H9 (cell line): ENCODE measurements at regions not wholly inside any gene's neighbourhood (a gene's known extent, or its start where the extent isn't known, plus 50 kb on each side); places are given as distances from the start of the nearest gene placed in this dataset.

ENCODE experiments used
- DNase-seq: peaks from one replicate; pipeline ENCODE4 v3.0.0-alpha.2; 2017
- H2AFZ ChIP-seq: one replicate; pipeline ENCODE4 v1.6.1; 2013; ENCODE audit warnings: mild to moderate bottlenecking, low read length, control low read depth, moderate library complexity
- H2AK5ac ChIP-seq: 2 replicates; pipeline ENCODE4 v1.6.1; 2013; ENCODE audit warnings: low read length, control low read depth, mixed read lengths; ENCODE audit not compliant: insufficient read length
- H2BK120ac ChIP-seq: one replicate; pipeline ENCODE4 v1.6.1; 2013; ENCODE audit warnings: low read depth, mild to moderate bottlenecking, low read length, control low read depth, inconsistent platforms; ENCODE audit not compliant: poor library complexity, severe bottlenecking
- H2BK12ac ChIP-seq: 2 replicates; pipeline ENCODE4 v1.6.1; 2013; ENCODE audit warnings: low read length, control low read depth, mixed read lengths, low read depth; ENCODE audit not compliant: insufficient read length
- H2BK15ac ChIP-seq: 2 replicates; pipeline ENCODE4 v1.6.1; 2013; ENCODE audit warnings: low read depth, low read length, control low read depth
- H2BK20ac ChIP-seq: one replicate; pipeline ENCODE4 v1.6.1; 2013; ENCODE audit warnings: low read depth, mild to moderate bottlenecking, low read length, control low read depth, inconsistent platforms; ENCODE audit not compliant: poor library complexity, severe bottlenecking
- H2BK5ac ChIP-seq: 2 replicates; pipeline ENCODE4 v1.6.1; 2013; ENCODE audit warnings: low read length, control low read depth, mixed read lengths; ENCODE audit not compliant: insufficient read length
- H3K14ac ChIP-seq: 2 replicates; pipeline ENCODE4 v1.6.1; 2013; ENCODE audit warnings: low read length, control low read depth; ENCODE audit not compliant: insufficient read depth
- H3K18ac ChIP-seq: 2 replicates; pipeline ENCODE4 v1.6.1; 2013; ENCODE audit warnings: low read depth, mild to moderate bottlenecking, mixed read lengths, low read length, control low read depth; ENCODE audit not compliant: insufficient read length
- H3K23ac ChIP-seq: 2 replicates; pipeline ENCODE4 v1.6.1; 2013; ENCODE audit warnings: low read length, control low read depth, mixed read lengths, low read depth; ENCODE audit not compliant: insufficient read length
- H3K23me2 ChIP-seq: 2 replicates; pipeline ENCODE4 v1.6.1; 2013; ENCODE audit warnings: low read depth, mild to moderate bottlenecking, mixed read lengths, low read length, control low read depth; ENCODE audit not compliant: insufficient read length, poor library complexity, severe bottlenecking
- H3K27ac ChIP-seq: 2 replicates; pipeline ENCODE4 v1.5.1; 2013; ENCODE audit warnings: low read length, control low read depth, mixed read lengths, low read depth; ENCODE audit not compliant: insufficient read length
- H3K27me3 ChIP-seq: 2 replicates; pipeline ENCODE4 v1.6.1; 2013; ENCODE audit warnings: low read length, control low read depth, inconsistent platforms; ENCODE audit not compliant: insufficient read depth
- H3K4ac ChIP-seq: 2 replicates; pipeline ENCODE4 v1.6.1; 2013; ENCODE audit warnings: low read depth, mild to moderate bottlenecking, control low read depth, inconsistent platforms, low read length, moderate library complexity
- H3K4me1 ChIP-seq: 2 replicates; pipeline ENCODE4 v1.6.1; 2013; ENCODE audit warnings: low read length, control low read depth, inconsistent platforms; ENCODE audit not compliant: insufficient read depth
- H3K4me2 ChIP-seq: 2 replicates; pipeline ENCODE4 v1.6.1; 2013; ENCODE audit warnings: low read length, control low read depth, mixed read lengths; ENCODE audit not compliant: insufficient read length, insufficient read depth
- H3K56ac ChIP-seq: 2 replicates; pipeline ENCODE4 v1.6.1; 2013; ENCODE audit warnings: low read depth, mild to moderate bottlenecking, mixed read lengths, low read length, control low read depth; ENCODE audit not compliant: insufficient read length
- H3K79me1 ChIP-seq: 2 replicates; pipeline ENCODE4 v1.6.1; 2013; ENCODE audit warnings: low read depth, mild to moderate bottlenecking, moderate library complexity, low read length, control low read depth, inconsistent platforms; ENCODE audit not compliant: insufficient read depth, poor library complexity, severe bottlenecking
- H3K79me2 ChIP-seq: 2 replicates; pipeline ENCODE4 v1.6.1; 2013; ENCODE audit warnings: low read length, control low read depth, inconsistent platforms; ENCODE audit not compliant: insufficient read depth
- H3K9ac ChIP-seq: 2 replicates; pipeline ENCODE4 v1.6.1; 2013; ENCODE audit warnings: low read length, control low read depth, mixed read lengths; ENCODE audit not compliant: insufficient read length; ENCODE audit errors: extremely low read depth
- H3K9me3 ChIP-seq: one replicate; pipeline ENCODE4 v1.6.1; 2013; ENCODE audit warnings: low read depth, low read length, inconsistent platforms; ENCODE audit not compliant: control insufficient read depth
- H3T11ph ChIP-seq: one replicate; pipeline ENCODE4 v1.6.1; 2013; ENCODE audit warnings: mild to moderate bottlenecking, low read length, control low read depth, inconsistent platforms
- H4K20me1 ChIP-seq: one replicate; pipeline ENCODE4 v1.6.1; 2013; ENCODE audit not compliant: control insufficient read depth, insufficient read length, insufficient read depth
- H4K5ac ChIP-seq: 2 replicates; pipeline ENCODE4 v1.6.1; 2013; ENCODE audit warnings: low read depth, mild to moderate bottlenecking, mixed read lengths, low read length, control low read depth; ENCODE audit not compliant: insufficient read length
- H4K8ac ChIP-seq: replicated peaks from 2 replicates; pipeline ENCODE4 v1.6.1; 2013; ENCODE audit warnings: low read length, control low read depth, mixed read lengths, low read depth; ENCODE audit not compliant: insufficient read length
- H4K91ac ChIP-seq: 2 replicates; pipeline ENCODE4 v1.6.1; 2013; ENCODE audit warnings: low read depth, mild to moderate bottlenecking, moderate library complexity, mixed read lengths, low read length, control low read depth; ENCODE audit not compliant: insufficient read length
- H3K27ac Mint-ChIP-seq, 3 experiments: 2 replicates in 2 of 3; 3 replicates in 1 of 3; pipeline ENCODE4 v1.8.0; 2020 to 2021; ENCODE audit warnings: mixed read lengths in 3 of 3, mild to moderate bottlenecking in 1 of 3, moderate library complexity in 1 of 3
- H3K27me3 Mint-ChIP-seq: 2 replicates; pipeline ENCODE4 v1.8.0; 2021; ENCODE audit warnings: low read depth, mild to moderate bottlenecking, moderate library complexity, mixed read lengths
- H3K36me3 Mint-ChIP-seq, 3 experiments: 2 replicates in 2 of 3; 3 replicates in 1 of 3; pipeline ENCODE4 v1.8.0; 2020 to 2021; ENCODE audit warnings: low read depth in 3 of 3, mixed read lengths in 3 of 3; ENCODE audit not compliant: insufficient read depth in 1 of 3
- H3K4me1 Mint-ChIP-seq, 2 experiments: 2 replicates each; pipeline ENCODE4 v1.8.0; 2020; ENCODE audit warnings: mixed read lengths in 2 of 2
- H3K4me3 Mint-ChIP-seq, 2 experiments: 2 replicates in 1 of 2; 3 replicates in 1 of 2; pipeline ENCODE4 v1.8.0; 2020 to 2021; ENCODE audit warnings: mild to moderate bottlenecking in 2 of 2, mixed read lengths in 2 of 2, moderate library complexity in 1 of 2
- H3K9me3 Mint-ChIP-seq, 2 experiments: 2 replicates in 1 of 2; 3 replicates in 1 of 2; pipeline ENCODE4 v1.8.0; 2020; ENCODE audit warnings: mild to moderate bottlenecking in 2 of 2, mixed read lengths in 2 of 2, moderate library complexity in 1 of 2
- CTCF ChIP-seq: fragments of 200-600 bp; sonication (generic); conservative IDR thresholded peaks from 3 replicates; pipeline ENCODE4 v1.8.0; 2021; ENCODE audit warnings: antibody characterized with exemption, mild to moderate bottlenecking
- WGBS: extraction: QIAGEN DNeasy Blood & Tissue Kit; methylation state at CpG from one replicate; pipeline ENCODE4 v1.1.7; 2013; ENCODE audit warnings: missing lambda C conversion rate, low lambda C conversion rate, mixed read lengths; ENCODE audit not compliant: insufficient read length; ENCODE audit errors: extremely low coverage; 5-methylcytosine and 5-hydroxymethylcytosine counted together

GRCh38 chr2:163175294-163175693 is 336.7 kb upstream of the KCNH7 start:
- H2AFZ ChIP-seq, result no peak overlapping the region
- no peaks in the 10 kb centered on the region for H3K4me1 ChIP-seq
- no peak overlapping the region for H3K56ac ChIP-seq
- Mint-ChIP-seq H3K9me3 (peaks cover 0 to 2% of the 10 kb centered on the region in 2 experiments; a peak in 1 of 5 replicates), H3K36me3 (no peaks in the 10 kb centered on the region), H3K4me1 (peaks cover 6 to 8% of the 10 kb centered on the region in 2 experiments), H3K27me3 (peaks cover 32% of the 10 kb centered on the region), H3K27ac (no peak overlapping the region), H3K4me3 (no peak overlapping the region)
- H4K8ac ChIP-seq, result no peak overlapping the region
- H2BK20ac ChIP-seq, result no peak overlapping the region
- H2AK5ac ChIP-seq, result no peak overlapping the region
- no peak overlapping the region for H3K9ac ChIP-seq
- H3K27me3 ChIP-seq, result peaks cover 11% of the 10 kb centered on the region; the same call in 1 of the 2 replicates
- no peak overlapping the region for H3K14ac ChIP-seq
- H2BK120ac ChIP-seq, result no peak overlapping the region
- no peak overlapping the region for H3K27ac ChIP-seq
- no peak for DNase-seq
- no peaks in the 10 kb centered on the region for H3K79me2 ChIP-seq
- no peaks in the 10 kb centered on the region for H3K23me2 ChIP-seq
- no peaks in the 10 kb centered on the region for H4K20me1 ChIP-seq
- no peak overlapping the region for H4K5ac ChIP-seq
- no peak overlapping the region for H2BK12ac ChIP-seq
- no peak overlapping the region for H3K4ac ChIP-seq
- H3T11ph ChIP-seq, result no peak overlapping the region
- H3K18ac ChIP-seq, result no peak overlapping the region
- H2BK5ac ChIP-seq, result no peak overlapping the region
- no peak overlapping the region for H2BK15ac ChIP-seq
- H4K91ac ChIP-seq, result no peak overlapping the region
- no peaks in the 10 kb centered on the region for H3K9me3 ChIP-seq
- H3K4me2 ChIP-seq, result no peak overlapping the region
- no peak for TF ChIP-seq CTCF
- no peaks in the 10 kb centered on the region for H3K79me1 ChIP-seq
- WGBS, result no CpG with 5 or more reads among the region's 2 CpGs
- no peak overlapping the region for H3K23ac ChIP-seq
